ENCODE measurements at regions not wholly inside any gene's neighbourhood (a gene's known extent, or its start where the extent isn't known, plus 50 kb on each side); places are given as distances from the start of the nearest gene placed in this dataset.

GRCh38 chr5:110025160-110025559, 335.4 kb downstream of the MAN2A1 start:
- TF ChIP-seq POLR2A (IDR thresholded peaks at IDR 0.05; ENCODE audit: low read depth, low read length) (no peak), CTCF (IDR thresholded peaks at IDR 0.05; ENCODE audit: extremely low read depth in 1 of 2, insufficient read depth in 1 of 2, low read depth in 1 of 2, low read length in 2 of 2) (no peak), FOS (IDR thresholded peaks at IDR 0.05; ENCODE audit: borderline replicate concordance, insufficient read depth, low read length) (no peak)

All from endothelial cell of umbilical vein (primary cell).